Upper lobe of left lung (tissue), 6 donors: ENCODE measurements at regions not wholly inside any gene's neighbourhood (a gene's known extent, or its start where the extent isn't known, plus 50 kb on each side); places are given as distances from the start of the nearest gene placed in this dataset.
A peak's percentile ranks its signal among the peaks of the same experiment; 100 is the strongest.

Experiments used
- ATAC-seq, 2 donors: fragments of 200-7000 bp; cut with Tn5 transposase; one replicate each; pipeline ENCODE4 v1.9.1; 2022; ENCODE audit warnings: mild to moderate bottlenecking in 2 of 2, moderate library complexity in 2 of 2; ENCODE audit not compliant: low FRiP score in 2 of 2
- DNase-seq, 2 donors: peaks; one replicate each; pipeline ENCODE4 v3.0.0-alpha.2; 2019 to 2020
- H3K27ac ChIP-seq, 4 donors: fragments of 200-600 bp; sonication (generic); one replicate each; pipeline ENCODE4 v1.5.1; 2016 to 2019
- H3K27me3 ChIP-seq, 4 donors: fragments of 200-600 bp; sonication (generic); one replicate each; pipeline ENCODE4 v1.5.1; 2017 to 2019
- H3K36me3 ChIP-seq, 4 donors: fragments of 200-600 bp; sonication (generic); one replicate each; pipeline ENCODE4 v1.5.1; 2016 to 2019
- H3K4me1 ChIP-seq, 4 donors: fragments of 200-600 bp; sonication (generic); one replicate each; pipeline ENCODE4 v1.5.1; 2018 to 2019
- H3K4me3 ChIP-seq, 4 donors: fragments of 200-600 bp; sonication (generic); one replicate each; pipeline ENCODE4 v1.5.1; 2017 to 2019; ENCODE audit warnings: mild to moderate bottlenecking in 2 of 4, moderate library complexity in 1 of 4
- H3K9me3 ChIP-seq, 4 donors: fragments of 200-600 bp; sonication (generic); one replicate each; pipeline ENCODE4 v1.5.1; 2018 to 2019
- EP300 ChIP-seq, 4 donors: sonication (generic); formaldehyde crosslinking; IDR thresholded peaks; one replicate each; pipeline ENCODE4 v1.5.1; 2017; ENCODE audit warnings: antibody characterized with exemption in 4 of 4, control low read depth in 2 of 4
- POLR2A ChIP-seq, 4 donors: fragments of 450-650 bp; IDR thresholded peaks; one replicate each; pipeline ENCODE4 v1.5.1; 2016 to 2017; ENCODE audit warnings: antibody characterized with exemption in 4 of 4, mild to moderate bottlenecking in 2 of 4
- POLR2AphosphoS5 ChIP-seq, 2 donors: sonication (generic); formaldehyde crosslinking; IDR thresholded peaks; one replicate each; pipeline ENCODE4 v1.5.1; 2017; ENCODE audit warnings: antibody characterized with exemption in 2 of 2
- WGBS, 2 donors: methylation state at CpG; one replicate each; pipeline ENCODE4 v1.1.5; 2017 to 2018; 5-methylcytosine and 5-hydroxymethylcytosine counted together
- TF ChIP-seq, protein P1 (sequence below), 6 experiments: fragments of 450-650 bp in 4 of 6; fragments of 200-600 bp in 2 of 6; sonication (generic) in 2 of 6; IDR thresholded peaks; one replicate each; pipeline ENCODE4 v1.5.1; 2016 to 2019; ENCODE audit warnings: antibody characterized with exemption in 6 of 6
- donor health status: DM: no; HTN: no; CAD: no; lungs with moderate emphysema.
- donor health status: DM: no; HTN: yes; CAD: no; lungs with severe emphysema.

DNA sequence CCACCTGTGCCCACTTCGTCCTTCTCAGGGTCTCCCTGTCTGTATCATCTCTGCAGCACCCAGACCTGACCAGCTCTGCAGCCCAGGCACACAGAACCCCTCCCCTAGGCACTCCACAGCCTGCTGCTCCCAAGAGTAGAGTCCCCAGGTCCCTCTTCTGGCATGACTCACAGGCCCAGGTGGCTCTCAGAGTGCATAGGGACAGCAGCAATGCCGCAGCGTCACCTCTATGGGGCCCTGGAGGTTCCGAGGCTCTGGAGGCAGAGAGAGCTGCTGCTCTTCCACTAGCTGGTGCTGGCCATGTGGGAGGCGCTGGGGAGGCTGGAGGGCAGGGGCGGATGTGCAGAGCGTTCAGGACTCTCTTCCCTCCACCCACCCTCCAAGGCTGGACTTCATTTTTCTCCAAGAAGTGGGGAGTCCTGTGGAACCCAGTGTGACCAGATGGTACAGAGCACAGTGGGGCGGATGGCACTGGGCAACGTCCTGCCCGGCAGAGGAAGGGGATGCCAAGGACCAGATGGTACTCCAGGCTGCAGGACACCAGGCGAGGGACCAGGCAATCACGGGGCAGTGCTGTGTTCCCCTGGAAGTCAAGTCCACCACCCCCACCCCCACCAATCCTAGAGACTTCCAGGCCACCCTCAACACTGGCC, 151.7 kb downstream of the RBFOX3 start:
- Histone ChIP-seq H3K27me3 (no peaks in the 10 kb centered on the region), H3K36me3 (no peaks in the 10 kb centered on the region), H3K4me1 (no peaks in the 10 kb centered on the region), H3K9me3 (no peaks in the 10 kb centered on the region), H3K4me3 (no peak overlapping the region), H3K27ac (no peak overlapping the region)
- peak in 1 of 2 donors; percentile 37 for DNase-seq
- TF ChIP-seq POLR2AphosphoS5 (IDR thresholded peaks at IDR 0.05) (no peak), EP300 (IDR thresholded peaks at IDR 0.05) (no peak), POLR2A (IDR thresholded peaks at IDR 0.05) (no peak)
- TF ChIP-seq, protein P1, sequence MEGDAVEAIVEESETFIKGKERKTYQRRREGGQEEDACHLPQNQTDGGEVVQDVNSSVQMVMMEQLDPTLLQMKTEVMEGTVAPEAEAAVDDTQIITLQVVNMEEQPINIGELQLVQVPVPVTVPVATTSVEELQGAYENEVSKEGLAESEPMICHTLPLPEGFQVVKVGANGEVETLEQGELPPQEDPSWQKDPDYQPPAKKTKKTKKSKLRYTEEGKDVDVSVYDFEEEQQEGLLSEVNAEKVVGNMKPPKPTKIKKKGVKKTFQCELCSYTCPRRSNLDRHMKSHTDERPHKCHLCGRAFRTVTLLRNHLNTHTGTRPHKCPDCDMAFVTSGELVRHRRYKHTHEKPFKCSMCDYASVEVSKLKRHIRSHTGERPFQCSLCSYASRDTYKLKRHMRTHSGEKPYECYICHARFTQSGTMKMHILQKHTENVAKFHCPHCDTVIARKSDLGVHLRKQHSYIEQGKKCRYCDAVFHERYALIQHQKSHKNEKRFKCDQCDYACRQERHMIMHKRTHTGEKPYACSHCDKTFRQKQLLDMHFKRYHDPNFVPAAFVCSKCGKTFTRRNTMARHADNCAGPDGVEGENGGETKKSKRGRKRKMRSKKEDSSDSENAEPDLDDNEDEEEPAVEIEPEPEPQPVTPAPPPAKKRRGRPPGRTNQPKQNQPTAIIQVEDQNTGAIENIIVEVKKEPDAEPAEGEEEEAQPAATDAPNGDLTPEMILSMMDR (IDR thresholded peaks at IDR 0.05): no peak
- WGBS, 2 donors: 58 to 82% methylated on average over 2 to 12 of the region's 12 CpGs
- no peak for ATAC-seq

DNA sequence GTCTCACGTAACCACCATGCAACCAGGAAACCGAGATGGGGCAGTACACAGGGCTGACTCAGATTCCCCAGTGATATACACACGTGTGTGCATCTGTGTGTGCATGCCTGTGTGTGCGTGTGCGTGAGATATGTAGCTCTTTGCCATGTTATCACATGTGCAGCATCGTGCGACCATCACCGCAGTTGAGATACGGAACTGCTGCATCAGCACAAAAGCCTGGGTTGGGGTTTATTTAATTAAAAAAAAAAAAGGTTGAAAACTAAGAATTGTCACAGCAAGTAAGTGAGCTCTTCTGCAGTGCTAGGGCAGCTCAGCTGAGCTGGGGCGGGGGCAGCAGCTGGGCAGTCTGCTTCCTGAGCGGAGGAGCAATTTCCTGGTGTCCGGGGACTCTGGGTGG, 152.5 kb downstream of the RBFOX3 start:
- DNase-seq (no peak), ATAC-seq (no peak)
- H3K27me3 ChIP-seq: no peaks in the 10 kb centered on the region
- TF ChIP-seq EP300 (IDR thresholded peaks at IDR 0.05) (no peak), POLR2A (IDR thresholded peaks at IDR 0.05) (no peak), POLR2AphosphoS5 (IDR thresholded peaks at IDR 0.05) (no peak)
- TF ChIP-seq, protein P1 (IDR thresholded peaks at IDR 0.05): no peak
- WGBS, 2 donors: 68 to 72% methylated on average over 12 of the region's 12 CpGs
- no peaks in the 10 kb centered on the region for H3K36me3 ChIP-seq
- H3K4me1 ChIP-seq: no peaks in the 10 kb centered on the region
- no peak overlapping the region for H3K4me3 ChIP-seq
- H3K9me3 ChIP-seq: no peaks in the 10 kb centered on the region
- H3K27ac ChIP-seq: no peak overlapping the region

DNA sequence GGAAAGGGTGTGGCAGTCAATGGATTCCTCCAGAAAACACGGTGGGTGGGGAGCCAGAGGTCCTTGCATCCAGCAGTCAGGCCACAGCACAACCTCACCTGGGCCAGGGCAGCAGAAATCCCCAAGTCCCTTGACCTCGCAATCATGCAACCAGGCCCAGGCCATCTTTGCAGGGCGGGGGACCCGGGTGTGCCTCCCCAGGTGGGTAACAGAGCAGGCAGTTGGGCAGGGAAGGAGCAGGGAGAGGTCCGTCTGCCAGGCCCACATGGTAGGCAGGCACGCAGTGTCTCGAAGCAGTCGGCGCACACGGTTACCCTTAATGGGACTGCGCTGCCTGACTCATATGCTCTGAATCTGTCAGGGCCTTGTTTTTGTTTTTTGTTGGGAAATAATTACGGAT, 153.0 kb downstream of the RBFOX3 start:
- DNase-seq: peak in 1 of 2 donors; percentile 44
- no peak overlapping the region for H3K4me3 ChIP-seq
- no peaks in the 10 kb centered on the region for H3K36me3 ChIP-seq
- H3K9me3 ChIP-seq: no peaks in the 10 kb centered on the region
- H3K4me1 ChIP-seq: no peaks in the 10 kb centered on the region
- TF ChIP-seq, protein P1 (IDR thresholded peaks at IDR 0.05): no peak
- TF ChIP-seq EP300 (IDR thresholded peaks at IDR 0.05): no peak
- no peak for TF ChIP-seq POLR2AphosphoS5 (IDR thresholded peaks at IDR 0.05)
- TF ChIP-seq POLR2A (IDR thresholded peaks at IDR 0.05): no peak
- WGBS, 2 donors: 78 to 82% methylated on average over 12 of the region's 12 CpGs
- no peaks in the 10 kb centered on the region for H3K27me3 ChIP-seq
- no peak for ATAC-seq
- no peak overlapping the region for H3K27ac ChIP-seq

DNA sequence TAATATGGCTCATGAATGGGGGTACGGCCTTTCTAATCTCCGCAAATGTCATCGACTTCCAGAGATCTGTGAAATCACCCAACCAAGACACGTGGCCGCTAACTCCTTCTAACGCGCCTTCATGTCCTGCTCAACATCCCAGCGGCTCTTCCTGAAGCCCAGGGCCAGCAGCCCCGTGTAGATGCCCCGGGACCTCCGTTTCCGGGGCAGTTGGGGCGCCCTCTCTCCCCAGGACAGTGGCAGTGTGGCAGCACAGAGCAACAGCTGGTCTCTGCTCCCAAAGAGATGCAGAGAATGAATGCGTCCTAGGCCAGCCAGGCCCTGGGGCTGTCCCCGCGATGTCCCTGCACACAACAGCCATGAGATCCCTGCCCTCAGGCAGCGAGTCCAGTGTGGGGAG, 153.5 kb downstream of the RBFOX3 start:
- Histone ChIP-seq H3K4me3 (no peak overlapping the region), H3K9me3 (no peaks in the 10 kb centered on the region), H3K27ac (no peak overlapping the region), H3K36me3 (no peaks in the 10 kb centered on the region), H3K4me1 (no peaks in the 10 kb centered on the region), H3K27me3 (no peaks in the 10 kb centered on the region)
- TF ChIP-seq POLR2AphosphoS5 (IDR thresholded peaks at IDR 0.05) (no peak), EP300 (IDR thresholded peaks at IDR 0.05) (no peak), POLR2A (IDR thresholded peaks at IDR 0.05) (no peak)
- TF ChIP-seq, protein P1 (IDR thresholded peaks at IDR 0.05): no peak
- ATAC-seq: no peak
- peak in 1 of 2 donors; percentile 58 for DNase-seq
- WGBS, 2 donors: 78 to 88% methylated on average over 15 to 17 of the region's 17 CpGs

DNA sequence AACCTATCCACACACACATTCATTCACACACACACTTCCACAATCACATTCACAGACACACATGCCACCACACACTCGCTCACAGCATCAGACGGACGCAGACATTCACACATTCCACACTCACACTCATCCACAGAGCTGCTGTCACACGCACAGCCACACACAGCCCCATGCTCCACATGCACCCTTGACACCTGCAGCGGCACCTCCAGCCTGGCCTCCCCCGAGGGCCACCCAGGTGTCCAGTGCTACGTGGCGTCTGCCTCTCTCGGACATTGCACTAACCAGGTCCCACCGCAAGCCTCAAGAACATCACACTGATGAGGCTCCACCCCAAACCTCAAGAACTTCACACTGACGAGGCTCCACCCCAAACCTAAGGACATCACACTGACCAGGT, 155.2 kb downstream of the RBFOX3 start:
- no peak overlapping the region for H3K4me3 ChIP-seq
- TF ChIP-seq POLR2A (IDR thresholded peaks at IDR 0.05) (no peak), EP300 (IDR thresholded peaks at IDR 0.05) (no peak), POLR2AphosphoS5 (IDR thresholded peaks at IDR 0.05) (no peak)
- TF ChIP-seq, protein P1 (IDR thresholded peaks at IDR 0.05): no peak
- DNase-seq: peak in 1 of 2 donors; percentile 55
- H3K27me3 ChIP-seq: no peaks in the 10 kb centered on the region
- H3K36me3 ChIP-seq: no peaks in the 10 kb centered on the region
- H3K4me1 ChIP-seq: no peaks in the 10 kb centered on the region
- ATAC-seq: no peak
- H3K27ac ChIP-seq: no peak overlapping the region
- 82 to 88% methylated on average over 11 of the region's 11 CpGs for WGBS, 2 donors
- no peaks in the 10 kb centered on the region for H3K9me3 ChIP-seq
